ENCODE measurements at regions not wholly inside any gene's neighbourhood (a gene's known extent, or its start where the extent isn't known, plus 50 kb on each side); places are given as distances from the start of the nearest gene placed in this dataset.

- intact Hi-C loops (cut with DNase I) = no loop called here
- WGBS, 3 donors = 55 to 68% (median 66%) methylated on average over 5 of the region's 5 CpGs
- H3K9me3 ChIP-seq = no peaks in the 10 kb centered on the region
- no peaks in the 10 kb centered on the region for H3K4me1 ChIP-seq
- TF ChIP-seq CTCF (IDR thresholded peaks at IDR 0.05) = no peak
- H3K36me3 ChIP-seq (ENCODE audit: insufficient read depth in 1 of 2, low read depth in 1 of 2) = no peaks in the 10 kb centered on the region
- H3K27me3 ChIP-seq (ENCODE audit: insufficient read depth in 3 of 3, low read length in 2 of 3) = no peaks in the 10 kb centered on the region
- H3K4me3 ChIP-seq = no peak overlapping the region
- no peak for DNase-seq
- no peak overlapping the region for H3K27ac ChIP-seq
- ATAC-seq = no peak
These were observed 83.8 kb upstream of the BOD1L1 start for GRCh38 chr4:13711233-13711785.

GRCh38 chr4:13721894-13722293, 94.4 kb upstream of the BOD1L1 start:
- H3K27me3 ChIP-seq (ENCODE audit: insufficient read depth in 3 of 3, low read length in 2 of 3) = no peaks in the 10 kb centered on the region
- no peaks in the 10 kb centered on the region for H3K4me1 ChIP-seq
- intact Hi-C loops (cut with DNase I) = loop anchor here in 1 of 2 donors (5.0 kb wide), 1 partner anchor 295 kb away; no protein-coding TSS in a partner anchor
- H3K4me3 ChIP-seq = no peak overlapping the region
- TF ChIP-seq CTCF (IDR thresholded peaks at IDR 0.05) = no peak
- ATAC-seq (no peak), DNase-seq (no peak)
- WGBS, 3 donors = 68 to 80% (median 79%) methylated on average over 2 of the region's 2 CpGs
- H3K27ac ChIP-seq = no peak overlapping the region
- H3K36me3 ChIP-seq (ENCODE audit: insufficient read depth in 1 of 2, low read depth in 1 of 2) = no peaks in the 10 kb centered on the region
- H3K9me3 ChIP-seq = no peaks in the 10 kb centered on the region

- Histone ChIP-seq H3K4me3 (no peak overlapping the region), H3K36me3 (ENCODE audit: insufficient read depth in 1 of 2, low read depth in 1 of 2) (no peaks in the 10 kb centered on the region), H3K27ac (no peak overlapping the region), H3K27me3 (ENCODE audit: insufficient read depth in 3 of 3, low read length in 2 of 3) (no peaks in the 10 kb centered on the region), H3K4me1 (no peaks in the 10 kb centered on the region), H3K9me3 (no peaks in the 10 kb centered on the region)
- DNase-seq (no peak), ATAC-seq (no peak)
- intact Hi-C loops (cut with DNase I) = loop anchor here in 1 of 2 donors (5.0 kb wide), 1 partner anchor 295 kb away; no protein-coding TSS in a partner anchor
- no peak for TF ChIP-seq CTCF (IDR thresholded peaks at IDR 0.05)
- 88 to 94% (median 89%) methylated on average over 1 of the region's 1 CpG for WGBS, 3 donors
These were observed 95.1 kb upstream of the BOD1L1 start for GRCh38 chr4:13722649-13723048.

- 74 to 81% (median 76%) methylated on average over 6 of the region's 6 CpGs for WGBS, 3 donors
- Histone ChIP-seq H3K9me3 (no peaks in the 10 kb centered on the region), H3K4me3 (no peak overlapping the region), H3K27ac (no peak overlapping the region), H3K36me3 (ENCODE audit: insufficient read depth in 1 of 2, low read depth in 1 of 2) (no peaks in the 10 kb centered on the region), H3K4me1 (no peaks in the 10 kb centered on the region), H3K27me3 (ENCODE audit: insufficient read depth in 3 of 3, low read length in 2 of 3) (no peaks in the 10 kb centered on the region)
- no peak for TF ChIP-seq CTCF (IDR thresholded peaks at IDR 0.05)
- DNase-seq = no peak
- ATAC-seq = no peak
- intact Hi-C loops (cut with DNase I) = no loop called here
These were observed 101.2 kb upstream of the BOD1L1 start for GRCh38 chr4:13728761-13729160.

GRCh38 chr4:13731019-13731418, 103.5 kb upstream of the BOD1L1 start:
- no peak for TF ChIP-seq CTCF (IDR thresholded peaks at IDR 0.05)
- DNase-seq (no peak), ATAC-seq (no peak)
- Histone ChIP-seq H3K36me3 (ENCODE audit: insufficient read depth in 1 of 2, low read depth in 1 of 2) (no peaks in the 10 kb centered on the region), H3K4me1 (no peaks in the 10 kb centered on the region), H3K4me3 (no peak overlapping the region), H3K27me3 (ENCODE audit: insufficient read depth in 3 of 3, low read length in 2 of 3) (no peaks in the 10 kb centered on the region), H3K27ac (no peak overlapping the region), H3K9me3 (no peaks in the 10 kb centered on the region)
- WGBS, 3 donors = 89 to 93% (median 93%) methylated on average over 1 of the region's 1 CpG
- intact Hi-C loops (cut with DNase I) = no loop called here
